Stimulated activated CD4-positive, alpha-beta T cell treated with anti-CD3 and anti-CD28 coated beads, Interleukin-1b, Interleukin-23, amount 100 ng/mL, for 24 hours (primary cell): ENCODE measurements at regions not wholly inside any gene's neighbourhood (a gene's known extent, or its start where the extent isn't known, plus 50 kb on each side); places are given as distances from the start of the nearest gene placed in this dataset.

Experiments used
- DNase-seq, 4 experiments: peaks; one replicate each; pipeline ENCODE4 v3.0.0-alpha.2; 2020; ENCODE audit warnings: low read depth in 4 of 4, low spot score in 1 of 4

- no peak for DNase-seq
Observed at GRCh38 chr2:5444854-5445253, 247.3 kb upstream of the SOX11 start.

- DNase-seq = no peak
Observed at GRCh38 chr2:5449867-5450266, 242.3 kb upstream of the SOX11 start.

DNA sequence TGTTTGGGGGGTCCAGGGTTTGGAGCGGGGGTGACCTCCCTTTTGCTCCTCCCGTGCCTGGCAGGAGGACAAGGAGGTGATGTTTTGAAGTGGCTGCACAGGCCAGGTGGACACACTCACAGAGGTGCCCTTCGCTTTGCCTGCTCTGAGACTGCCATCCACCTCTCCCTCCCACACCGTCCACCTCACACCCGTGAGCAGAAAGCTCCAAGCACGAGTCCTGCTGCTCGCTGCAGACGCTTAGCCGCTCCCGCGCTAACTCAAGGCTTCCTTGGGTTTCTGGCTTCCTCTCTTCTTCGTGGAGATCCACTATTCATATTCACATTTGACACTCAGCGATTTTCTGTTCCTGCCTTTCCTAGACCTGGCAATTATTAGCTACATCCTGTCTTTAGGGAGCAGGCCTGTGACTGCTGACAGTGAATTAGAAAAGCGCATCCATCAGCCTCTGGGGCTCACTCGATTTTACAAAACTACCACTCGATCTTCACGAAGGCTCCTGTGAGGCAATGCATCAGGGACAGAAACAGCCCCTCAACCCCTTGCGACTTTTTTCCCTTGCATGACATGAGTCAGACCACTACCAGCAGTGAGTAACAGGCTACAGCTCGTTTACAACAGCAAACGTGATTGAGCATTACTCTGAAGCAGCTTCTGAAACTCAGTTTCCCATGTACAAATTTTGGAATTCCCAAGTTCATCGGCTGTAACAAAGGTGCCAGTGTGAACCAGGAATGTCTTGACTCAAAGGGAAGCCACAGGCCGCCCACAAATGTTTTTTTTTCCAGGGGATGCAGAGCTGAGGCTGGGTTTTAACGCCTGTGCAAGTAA, 238.7 kb upstream of the SOX11 start:
- no peak for DNase-seq

DNA sequence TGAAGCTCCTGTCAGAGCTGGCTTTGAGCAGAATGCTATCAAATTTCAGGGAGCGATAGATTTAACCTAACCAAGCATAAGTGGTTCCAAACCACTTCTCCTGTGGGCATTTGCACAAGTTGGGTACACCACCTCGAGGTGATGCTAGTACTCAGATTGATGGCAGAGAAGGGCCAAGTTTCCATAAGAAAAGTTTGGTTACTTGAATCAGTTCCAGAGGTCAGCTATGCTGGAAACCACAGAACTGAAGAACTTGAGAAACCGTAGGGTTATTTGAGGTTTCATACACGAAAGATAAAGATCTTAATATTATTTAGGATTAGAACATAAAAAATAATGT, 238.2 kb upstream of the SOX11 start:
- no peak for DNase-seq

DNA sequence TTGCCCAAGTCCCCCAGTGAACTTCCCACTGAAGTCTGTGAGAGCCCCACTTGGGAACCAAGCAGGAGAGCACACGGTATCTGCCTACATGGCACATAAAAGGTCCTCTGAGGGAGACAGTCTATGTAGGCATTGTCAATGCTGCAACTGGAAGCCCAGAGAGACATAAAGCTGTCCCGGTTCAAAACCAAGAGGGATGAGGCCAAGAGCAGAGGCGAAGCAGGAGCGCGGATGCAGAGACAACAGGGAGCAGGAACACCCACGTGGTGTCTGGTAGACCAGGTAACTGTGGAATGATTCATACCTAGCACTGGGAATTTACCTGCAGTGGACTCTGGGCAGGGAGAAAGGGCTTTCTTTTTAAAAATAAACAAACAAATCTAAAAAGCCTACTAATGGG, 233.1 kb upstream of the SOX11 start:
- DNase-seq = no peak

DNA sequence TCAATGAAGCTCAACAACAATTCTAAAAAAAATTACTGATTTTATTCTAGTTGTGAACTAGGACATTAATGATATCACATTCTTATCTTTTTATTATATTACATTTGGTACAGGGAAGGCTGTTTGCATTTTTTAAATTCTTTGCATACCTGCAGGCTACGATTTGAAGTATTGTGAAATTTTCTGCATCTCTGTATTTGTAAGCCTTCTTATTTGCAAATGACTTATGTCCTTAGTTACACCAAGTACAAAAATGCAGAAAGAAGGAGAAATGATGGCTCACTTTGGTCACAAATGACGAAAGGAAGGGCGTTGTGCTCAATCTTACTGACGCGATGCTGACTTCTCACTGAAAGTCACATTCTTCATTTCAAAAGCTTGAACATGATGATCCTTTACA, 227.5 kb upstream of the SOX11 start:
- no peak for DNase-seq

DNA sequence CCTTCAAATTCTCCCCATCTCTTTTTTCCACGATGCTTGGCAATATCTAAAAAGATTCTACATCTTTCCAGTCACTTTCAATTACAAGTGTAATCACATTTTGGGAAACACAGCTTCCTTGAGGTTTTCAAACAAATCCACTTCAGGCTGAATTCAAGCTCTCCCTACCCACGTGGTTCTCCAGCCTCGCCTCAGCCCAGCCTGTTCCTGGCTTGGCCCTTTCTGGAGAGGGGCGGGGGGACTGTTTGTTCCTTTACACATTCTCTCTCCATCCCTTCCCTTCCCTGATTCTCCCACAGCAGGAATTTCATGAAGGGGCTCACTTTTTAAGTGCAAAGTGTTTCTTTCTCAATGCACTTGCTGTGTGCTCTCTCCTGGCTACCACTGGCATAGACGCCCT, 226.3 kb upstream of the SOX11 start:
- no peak for DNase-seq

DNA sequence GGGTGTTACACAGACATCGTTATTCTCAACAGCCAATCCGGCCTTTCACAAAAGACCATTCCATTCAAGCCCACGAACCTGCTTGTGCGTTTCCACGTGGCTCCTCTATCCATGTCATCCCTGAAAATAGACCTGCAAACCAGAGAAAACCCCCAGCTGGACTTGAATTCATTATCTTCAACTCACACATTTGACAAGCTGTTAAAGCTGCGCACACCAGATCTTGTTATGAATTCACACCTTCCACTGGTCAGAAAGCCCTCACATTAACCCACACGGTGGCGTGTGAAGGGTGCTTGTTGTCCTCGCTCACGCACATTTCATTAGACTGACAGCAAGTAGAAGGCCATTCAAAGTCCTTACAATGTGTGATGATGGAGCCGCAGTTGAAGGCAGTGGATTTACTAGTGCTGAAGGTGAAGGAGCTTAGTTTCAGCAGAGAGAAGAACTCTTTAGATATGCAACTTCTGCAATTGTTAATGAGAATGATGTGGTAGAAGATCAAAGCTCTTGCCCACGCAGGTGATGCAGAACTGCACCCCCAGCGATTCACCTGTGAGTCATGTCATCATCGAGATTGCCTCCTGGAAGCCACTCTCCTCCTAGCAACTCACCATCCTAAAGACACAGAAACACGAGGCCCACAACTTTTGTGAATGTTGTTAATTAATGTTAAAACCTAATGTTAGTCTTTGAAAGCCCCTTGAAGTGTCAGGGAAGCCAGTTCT, 224.8 kb upstream of the SOX11 start:
- no peak for DNase-seq

DNA sequence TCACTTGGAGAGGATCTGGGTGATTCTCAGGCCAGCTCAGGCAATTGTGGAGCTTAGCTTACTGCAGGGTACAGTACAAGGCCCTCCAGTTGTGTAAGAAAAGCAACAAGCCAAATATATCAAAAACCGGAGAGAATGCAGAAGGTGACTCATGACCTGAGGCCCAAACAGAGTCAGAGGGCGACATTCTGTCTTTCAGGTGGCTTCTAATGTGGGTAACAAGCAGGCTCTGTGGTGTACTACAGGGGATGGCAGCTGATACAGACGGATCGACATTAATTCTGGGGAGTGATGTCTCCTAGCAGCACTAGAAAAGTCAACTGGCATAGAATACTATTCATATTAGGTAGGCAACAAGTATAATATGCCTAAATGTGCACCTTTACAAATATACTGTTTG, 219.5 kb upstream of the SOX11 start:
- no peak for DNase-seq

GRCh38 chr2:5473635-5474034, 218.5 kb upstream of the SOX11 start:
- no peak for DNase-seq

- DNase-seq = no peak
Observed at GRCh38 chr2:5474716-5475115, 217.5 kb upstream of the SOX11 start.

GRCh38 chr2:5479265-5479928, 212.8 kb upstream of the SOX11 start:
- DNase-seq = no peak

- no peak for DNase-seq
Observed at GRCh38 chr2:5482929-5483331, 209.3 kb upstream of the SOX11 start.

GRCh38 chr2:5484868-5485267, 207.3 kb upstream of the SOX11 start:
- DNase-seq = no peak

DNA sequence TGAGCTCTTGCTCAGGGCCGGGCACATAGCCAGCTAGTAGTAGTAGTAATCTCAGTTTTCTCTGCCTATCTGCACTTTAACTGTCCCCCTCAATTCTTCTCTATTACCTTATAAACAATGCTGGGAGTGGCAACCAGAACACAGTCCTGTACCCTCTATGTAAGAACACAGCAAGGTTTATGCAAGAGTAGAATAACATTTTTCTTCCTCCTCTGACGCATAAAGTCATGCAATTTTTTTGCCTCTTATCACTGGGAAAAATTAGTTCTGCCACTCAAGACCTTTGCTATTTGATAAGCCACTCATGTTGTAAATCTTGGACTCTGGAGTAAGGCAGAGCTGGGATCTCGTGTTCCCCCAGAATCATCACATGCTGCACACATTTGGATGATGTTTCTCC, 200.7 kb upstream of the SOX11 start:
- no peak for DNase-seq

DNA sequence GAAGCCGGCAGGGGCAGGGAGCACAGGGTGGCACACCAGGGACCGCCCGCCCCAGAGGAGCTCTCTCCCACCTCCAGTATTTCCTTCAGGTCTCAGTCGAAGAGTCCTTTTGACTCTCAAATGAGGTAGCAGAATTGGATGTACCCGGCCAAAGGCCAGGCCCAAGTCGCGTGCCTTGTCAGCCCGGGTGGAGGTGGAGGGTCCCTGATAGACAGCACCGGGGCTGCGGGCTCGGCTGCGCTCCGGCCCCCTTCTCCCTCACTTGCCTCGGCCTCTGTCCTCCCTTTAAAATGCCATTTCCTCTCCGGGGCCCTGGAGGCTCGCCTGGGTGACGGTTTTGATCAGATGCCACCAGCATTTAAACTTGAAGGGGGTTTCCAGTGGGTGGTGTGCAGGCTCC, 198.9 kb upstream of the SOX11 start:
- no peak for DNase-seq

DNA sequence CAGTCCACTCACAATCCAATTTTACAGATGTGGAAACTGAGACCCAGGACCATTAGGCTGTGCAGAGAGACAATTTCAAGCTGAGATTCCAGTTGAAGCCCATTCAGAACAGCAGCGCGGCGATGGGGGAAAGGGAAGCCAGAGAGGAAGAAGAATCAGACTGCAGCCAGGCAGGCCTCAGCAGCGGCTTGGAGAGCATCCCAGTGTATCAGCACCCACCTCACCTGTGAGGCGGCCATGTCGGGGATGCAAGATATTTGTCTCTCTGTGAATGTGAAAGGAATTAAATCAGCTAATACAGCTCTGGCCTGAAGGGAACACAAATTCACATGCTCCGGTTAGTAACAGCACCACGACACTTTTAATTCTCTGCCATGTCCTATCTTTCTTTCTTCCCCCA, 198.0 kb upstream of the SOX11 start:
- no peak for DNase-seq

GRCh38 chr2:5495586-5495985, 196.6 kb upstream of the SOX11 start:
- no peak for DNase-seq

DNA sequence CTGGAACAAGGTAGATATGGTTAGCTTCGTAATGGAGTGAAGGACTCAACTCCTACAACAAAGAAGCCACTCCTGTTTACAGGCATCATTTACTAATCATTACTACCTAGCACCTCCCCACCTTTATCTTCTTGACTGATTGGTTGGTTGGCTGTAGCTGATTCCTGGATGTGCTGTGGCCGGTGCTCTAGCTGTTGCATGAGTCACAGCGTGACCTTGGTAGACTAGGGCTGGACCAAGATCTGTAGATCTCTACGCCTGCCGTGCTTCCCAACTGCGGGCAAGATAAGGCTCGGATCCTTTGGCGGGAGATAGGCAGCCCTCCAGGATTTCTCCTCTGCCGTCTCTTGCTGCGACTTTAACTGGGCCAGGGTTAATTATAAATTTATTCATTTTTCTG, 194.3 kb upstream of the SOX11 start:
- DNase-seq = no peak

- no peak for DNase-seq
Observed at GRCh38 chr2:5501807-5502206, 190.4 kb upstream of the SOX11 start.

DNA sequence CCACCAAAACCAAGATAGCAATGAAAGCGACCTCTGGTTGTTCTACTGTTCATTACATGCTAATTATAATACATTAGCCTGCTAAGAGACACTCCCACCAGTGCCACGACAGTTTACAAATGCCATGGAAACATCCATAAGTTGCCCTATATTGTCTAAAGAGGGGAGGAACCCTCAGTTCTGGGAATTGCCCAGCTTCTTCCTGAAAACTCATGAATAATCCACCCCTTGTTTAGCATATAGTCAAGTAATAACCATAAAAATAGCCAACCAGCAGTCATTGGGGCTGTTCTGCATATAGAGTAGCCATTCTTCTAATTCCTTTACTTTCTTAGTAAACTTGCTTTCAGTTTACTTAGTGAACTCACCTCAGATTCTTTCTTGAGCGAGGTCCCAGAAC, 189.8 kb upstream of the SOX11 start:
- DNase-seq = no peak

DNA sequence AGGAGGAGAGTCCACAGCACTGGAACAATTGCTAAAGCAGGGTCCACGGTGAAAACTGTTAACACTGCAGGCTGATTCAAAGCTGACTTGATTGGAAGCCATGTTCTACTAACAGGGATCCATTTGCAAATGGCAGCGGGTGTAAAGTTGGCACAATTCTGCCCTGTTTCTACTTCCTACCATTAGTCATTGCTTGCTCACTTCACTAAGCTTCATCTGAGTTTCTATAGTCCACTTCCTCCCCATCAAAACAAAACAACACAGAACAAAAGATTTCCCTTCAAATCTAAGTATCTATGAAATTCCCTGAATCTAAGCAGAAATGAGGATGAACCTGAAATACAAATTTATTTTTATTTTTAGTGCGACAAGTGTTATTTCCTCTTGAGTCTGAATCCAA, 187.4 kb upstream of the SOX11 start:
- no peak for DNase-seq
